ENCODE measurements at regions not wholly inside any gene's neighbourhood (a gene's known extent, or its start where the extent isn't known, plus 50 kb on each side); places are given as distances from the start of the nearest gene placed in this dataset.

DNA sequence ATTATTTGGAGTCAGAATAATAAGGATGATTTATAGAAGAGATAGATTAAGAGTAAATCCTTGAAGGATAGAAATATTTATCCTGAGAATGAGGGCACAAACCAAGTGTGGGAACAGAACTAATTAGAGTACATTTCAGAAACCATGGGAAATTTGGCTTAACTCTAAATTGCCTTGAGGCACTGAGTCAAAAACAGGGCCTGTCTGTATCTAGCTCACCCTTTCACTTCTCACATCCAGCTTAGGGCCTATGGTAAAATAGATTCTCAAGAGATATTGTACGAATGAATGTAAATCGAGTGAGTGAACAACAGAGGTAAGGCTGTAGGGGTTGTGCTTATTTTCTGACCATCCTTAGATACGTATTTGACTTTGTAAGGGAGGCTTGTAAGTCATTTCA lies 586.1 kb upstream of the DPPA4 start:
- no peak overlapping the region for H3K9ac ChIP-seq (ENCODE audit: low read depth, low read length)
- no peaks in the 10 kb centered on the region for H3K36me3 ChIP-seq (ENCODE audit: insufficient read depth, low read length)
- peaks cover 28% of the 10 kb centered on the region for H3K4me1 ChIP-seq (ENCODE audit: insufficient read depth, low read length)
- no peaks in the 10 kb centered on the region for H3K9me3 ChIP-seq (ENCODE audit: control insufficient read depth, insufficient read depth, low read length)

DNA sequence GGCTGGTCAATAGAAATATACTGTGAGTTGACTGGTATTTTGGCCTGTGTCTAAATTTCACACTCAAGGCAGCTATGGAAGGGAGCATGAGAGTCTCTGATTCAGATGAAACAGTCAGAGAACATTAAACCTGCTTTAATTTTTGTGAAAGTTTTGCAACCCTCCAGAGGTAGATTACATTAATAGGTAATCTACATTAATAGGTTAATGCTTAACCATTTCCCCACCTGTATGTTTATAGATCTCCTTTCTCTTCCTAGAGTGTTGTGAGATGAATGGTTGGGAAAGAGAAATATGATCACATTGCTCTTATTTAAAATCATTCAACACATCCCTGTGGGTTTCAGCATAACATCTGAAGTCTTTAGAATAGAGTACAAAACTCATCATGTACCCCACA lies 586.9 kb upstream of the DPPA4 start:
- Histone ChIP-seq H3K9me3 (ENCODE audit: control insufficient read depth, insufficient read depth, low read length) (no peaks in the 10 kb centered on the region), H3K9ac (ENCODE audit: low read depth, low read length) (no peak overlapping the region), H3K36me3 (ENCODE audit: insufficient read depth, low read length) (no peaks in the 10 kb centered on the region), H3K4me1 (ENCODE audit: insufficient read depth, low read length) (peaks cover 28% of the 10 kb centered on the region)

DNA sequence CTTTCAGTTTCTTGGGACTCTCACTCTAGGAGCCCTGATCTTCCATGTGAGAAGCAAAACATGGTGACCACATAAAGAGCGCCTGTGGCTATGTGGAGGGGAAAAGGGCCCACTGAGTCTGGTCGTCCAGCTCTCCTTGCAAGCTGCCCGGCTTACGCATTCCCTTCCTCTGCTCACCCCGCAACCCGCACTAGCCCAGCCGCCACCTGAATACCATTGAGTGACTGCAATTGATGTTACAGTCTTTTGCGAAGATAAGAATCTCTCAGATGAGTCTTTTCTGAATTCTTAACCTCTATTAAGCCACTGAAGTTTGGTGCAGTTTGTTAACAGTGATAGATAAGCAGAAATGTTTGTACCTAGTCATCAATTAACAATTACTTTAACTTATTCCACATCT lies 589.0 kb upstream of the DPPA4 start:
- Histone ChIP-seq H3K9ac (ENCODE audit: low read depth, low read length) (no peak overlapping the region), H3K4me1 (ENCODE audit: insufficient read depth, low read length) (peaks cover 28% of the 10 kb centered on the region), H3K36me3 (ENCODE audit: insufficient read depth, low read length) (no peaks in the 10 kb centered on the region), H3K9me3 (ENCODE audit: control insufficient read depth, insufficient read depth, low read length) (no peaks in the 10 kb centered on the region)

DNA sequence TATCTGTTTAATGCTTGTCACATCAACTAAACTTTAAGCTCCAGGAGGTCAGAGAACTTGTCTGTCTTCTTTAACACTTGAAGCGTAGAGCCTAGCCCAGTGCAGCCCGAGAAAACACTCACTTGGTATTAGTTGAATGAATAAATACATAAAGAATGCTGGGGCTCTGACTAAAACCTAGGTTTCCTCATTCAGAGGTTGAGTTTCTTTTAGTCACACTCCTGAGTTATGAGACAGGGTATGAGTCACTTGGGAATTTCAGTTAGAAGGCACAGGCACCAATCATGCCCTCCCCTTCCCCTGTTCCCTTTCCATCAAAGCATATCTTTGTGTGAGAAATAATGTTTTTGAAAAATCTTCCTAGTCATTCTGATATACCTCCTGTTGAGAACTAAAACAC lies 589.8 kb upstream of the DPPA4 start:
- H3K9me3 ChIP-seq (ENCODE audit: control insufficient read depth, insufficient read depth, low read length), result no peaks in the 10 kb centered on the region
- no peak overlapping the region for H3K9ac ChIP-seq (ENCODE audit: low read depth, low read length)
- no peaks in the 10 kb centered on the region for H3K36me3 ChIP-seq (ENCODE audit: insufficient read depth, low read length)
- H3K4me1 ChIP-seq (ENCODE audit: insufficient read depth, low read length), result peaks cover 28% of the 10 kb centered on the region

DNA sequence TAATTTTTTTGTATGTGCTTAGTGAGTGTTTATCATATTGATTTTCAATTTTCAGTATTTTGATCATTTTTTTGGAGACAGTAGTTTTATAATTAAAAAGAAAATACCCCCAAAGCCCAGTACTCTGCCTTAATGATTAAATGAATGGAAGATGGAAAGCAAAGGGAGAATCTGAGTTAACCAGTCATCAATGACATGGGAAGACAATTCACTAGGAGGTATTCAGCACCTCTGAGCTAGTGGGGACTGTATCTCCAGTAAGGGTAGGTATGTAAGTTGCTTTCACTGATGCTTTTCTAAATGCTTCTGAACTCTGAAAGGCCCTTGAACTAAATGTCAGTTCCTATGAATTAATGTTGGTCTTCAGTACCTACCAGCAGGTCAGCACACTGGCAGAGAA lies 590.4 kb upstream of the DPPA4 start:
- H3K36me3 ChIP-seq (ENCODE audit: insufficient read depth, low read length), result no peaks in the 10 kb centered on the region
- no peak overlapping the region for H3K9ac ChIP-seq (ENCODE audit: low read depth, low read length)
- H3K4me1 ChIP-seq (ENCODE audit: insufficient read depth, low read length), result peaks cover 28% of the 10 kb centered on the region
- no peaks in the 10 kb centered on the region for H3K9me3 ChIP-seq (ENCODE audit: control insufficient read depth, insufficient read depth, low read length)

DNA sequence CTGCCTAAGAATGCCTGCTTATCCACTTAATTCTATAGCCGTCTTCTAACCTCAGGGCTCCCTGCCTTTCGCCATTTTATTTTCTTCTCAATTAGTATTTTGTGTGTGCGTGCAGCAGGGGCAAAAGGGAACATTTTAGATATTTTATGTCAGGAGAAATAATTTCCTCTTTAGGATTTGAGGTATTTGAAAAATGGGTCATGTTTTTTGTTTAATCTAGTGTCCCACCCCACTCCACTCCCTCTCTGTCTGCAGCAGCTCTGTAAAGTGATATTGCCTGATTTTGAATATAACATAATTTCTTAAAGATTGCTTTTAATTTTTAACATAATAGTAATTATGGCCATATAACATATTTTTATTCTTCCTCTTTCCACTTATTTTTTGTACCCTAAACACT lies 593.2 kb upstream of the DPPA4 start:
- no peaks in the 10 kb centered on the region for H3K9me3 ChIP-seq (ENCODE audit: control insufficient read depth, insufficient read depth, low read length)
- no peaks in the 10 kb centered on the region for H3K36me3 ChIP-seq (ENCODE audit: insufficient read depth, low read length)
- no peak overlapping the region for H3K9ac ChIP-seq (ENCODE audit: low read depth, low read length)
- H3K4me1 ChIP-seq (ENCODE audit: insufficient read depth, low read length), result peaks cover 17% of the 10 kb centered on the region; the same call in 1 of the 2 replicates

DNA sequence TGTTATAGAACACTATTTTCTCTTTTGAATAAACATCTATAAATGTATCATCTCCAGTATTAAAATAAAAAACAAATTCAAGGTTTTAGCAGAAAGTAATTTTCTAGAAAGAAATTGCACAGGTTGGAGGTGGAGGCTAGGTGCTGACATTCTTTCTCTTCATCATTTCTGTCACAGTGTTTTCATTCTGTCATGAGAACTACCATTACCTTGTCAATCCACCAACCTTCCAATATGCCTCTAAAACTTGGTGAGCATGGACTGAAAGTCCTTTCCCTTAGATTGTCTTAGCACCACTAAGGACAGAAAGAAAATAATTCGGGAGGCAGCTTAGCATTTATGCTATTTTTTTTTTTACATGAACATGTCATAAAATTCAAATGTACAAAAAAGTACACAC lies 596.2 kb upstream of the DPPA4 start:
- Histone ChIP-seq H3K9ac (ENCODE audit: low read depth, low read length) (no peak overlapping the region), H3K9me3 (ENCODE audit: control insufficient read depth, insufficient read depth, low read length) (no peaks in the 10 kb centered on the region), H3K36me3 (ENCODE audit: insufficient read depth, low read length) (no peaks in the 10 kb centered on the region), H3K4me1 (ENCODE audit: insufficient read depth, low read length) (no peaks in the 10 kb centered on the region)

DNA sequence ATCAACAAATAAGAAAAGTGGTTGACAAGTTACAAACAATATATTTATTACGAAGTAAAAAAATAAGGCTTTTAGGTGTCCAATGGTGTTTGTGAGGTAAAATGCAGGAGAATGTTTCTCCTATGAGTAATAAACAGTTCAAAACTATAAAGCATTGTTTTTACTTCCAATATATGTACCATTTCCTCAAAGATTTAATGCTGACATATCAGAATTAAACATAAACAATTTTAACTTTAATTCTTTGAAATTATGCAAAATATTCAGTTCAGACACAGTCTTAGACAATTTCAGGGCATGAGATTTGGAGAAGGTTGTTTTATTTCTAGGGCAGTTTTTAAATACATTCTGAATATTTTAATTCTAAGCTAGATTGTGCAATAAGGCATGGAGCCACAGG lies 602.5 kb upstream of the DPPA4 start:
- Histone ChIP-seq H3K9me3 (ENCODE audit: control insufficient read depth, insufficient read depth, low read length) (no peaks in the 10 kb centered on the region), H3K9ac (ENCODE audit: low read depth, low read length) (no peak overlapping the region), H3K4me1 (ENCODE audit: insufficient read depth, low read length) (no peaks in the 10 kb centered on the region), H3K36me3 (ENCODE audit: insufficient read depth, low read length) (no peaks in the 10 kb centered on the region)

DNA sequence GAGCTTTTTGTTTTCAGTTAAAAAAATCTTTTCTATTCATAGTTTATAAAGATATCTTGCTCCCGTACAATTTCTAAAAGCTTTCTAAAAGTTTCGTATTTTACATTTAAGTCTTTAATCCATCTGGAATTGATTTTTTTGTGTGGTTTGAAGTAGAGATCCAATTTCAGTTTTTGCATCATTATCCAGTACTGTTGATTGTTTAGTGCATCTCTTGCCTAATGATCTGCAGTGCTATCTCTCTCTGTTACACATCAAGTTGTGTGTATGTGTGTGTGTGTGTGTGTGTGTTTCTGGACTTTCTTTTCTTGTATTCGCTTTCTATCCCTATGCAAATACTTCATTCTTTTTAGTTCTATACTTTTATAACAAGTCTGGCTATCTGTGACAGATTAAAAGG lies 605.8 kb upstream of the DPPA4 start:
- Histone ChIP-seq H3K4me1 (ENCODE audit: insufficient read depth, low read length) (no peaks in the 10 kb centered on the region), H3K9ac (ENCODE audit: low read depth, low read length) (no peak overlapping the region), H3K36me3 (ENCODE audit: insufficient read depth, low read length) (no peaks in the 10 kb centered on the region), H3K9me3 (ENCODE audit: control insufficient read depth, insufficient read depth, low read length) (no peaks in the 10 kb centered on the region)

DNA sequence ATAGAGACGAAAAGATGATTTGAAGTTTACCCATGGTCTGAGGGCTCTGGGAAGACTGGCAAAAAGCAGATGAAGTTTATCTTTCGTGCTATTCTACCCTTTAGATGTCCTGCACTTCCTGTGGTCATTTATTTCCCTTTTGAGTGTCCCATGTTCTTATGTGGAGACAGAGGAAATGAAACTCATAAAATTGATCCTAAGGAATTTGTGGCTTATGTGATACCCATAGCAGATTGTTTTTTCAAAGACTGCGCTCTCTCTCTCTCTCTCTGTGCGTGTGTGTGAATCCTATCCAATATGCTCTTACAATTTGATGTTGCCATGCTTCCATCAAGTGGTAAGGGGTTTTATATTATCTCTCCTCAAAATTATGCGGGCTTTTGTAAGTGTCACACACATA lies 607.5 kb upstream of the DPPA4 start:
- H3K9ac ChIP-seq (ENCODE audit: low read depth, low read length), result no peak overlapping the region
- no peaks in the 10 kb centered on the region for H3K36me3 ChIP-seq (ENCODE audit: insufficient read depth, low read length)
- no peaks in the 10 kb centered on the region for H3K9me3 ChIP-seq (ENCODE audit: control insufficient read depth, insufficient read depth, low read length)
- no peaks in the 10 kb centered on the region for H3K4me1 ChIP-seq (ENCODE audit: insufficient read depth, low read length)

DNA sequence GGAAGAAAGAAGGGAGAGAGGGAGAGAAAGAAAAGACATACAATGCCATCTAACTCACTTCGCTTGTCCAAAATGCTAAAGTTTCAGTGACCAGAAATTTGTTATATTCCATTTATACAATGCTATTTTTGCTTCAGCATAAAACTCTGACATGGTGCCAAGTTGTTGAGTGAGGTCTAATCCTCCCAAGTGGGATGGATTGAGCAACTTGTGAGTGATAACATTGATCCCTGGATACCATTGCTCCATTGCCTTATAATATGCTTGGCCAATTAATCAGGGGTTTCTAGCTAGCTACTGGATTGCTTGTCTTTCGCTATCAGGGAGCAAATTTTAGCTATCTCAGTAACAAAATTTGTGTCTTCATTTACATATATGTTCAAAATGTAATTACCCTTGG lies 615.6 kb upstream of the DPPA4 start:
- no peak overlapping the region for H3K9ac ChIP-seq (ENCODE audit: low read depth, low read length)
- no peaks in the 10 kb centered on the region for H3K9me3 ChIP-seq (ENCODE audit: control insufficient read depth, insufficient read depth, low read length)
- H3K4me1 ChIP-seq (ENCODE audit: insufficient read depth, low read length), result no peaks in the 10 kb centered on the region
- no peaks in the 10 kb centered on the region for H3K36me3 ChIP-seq (ENCODE audit: insufficient read depth, low read length)

DNA sequence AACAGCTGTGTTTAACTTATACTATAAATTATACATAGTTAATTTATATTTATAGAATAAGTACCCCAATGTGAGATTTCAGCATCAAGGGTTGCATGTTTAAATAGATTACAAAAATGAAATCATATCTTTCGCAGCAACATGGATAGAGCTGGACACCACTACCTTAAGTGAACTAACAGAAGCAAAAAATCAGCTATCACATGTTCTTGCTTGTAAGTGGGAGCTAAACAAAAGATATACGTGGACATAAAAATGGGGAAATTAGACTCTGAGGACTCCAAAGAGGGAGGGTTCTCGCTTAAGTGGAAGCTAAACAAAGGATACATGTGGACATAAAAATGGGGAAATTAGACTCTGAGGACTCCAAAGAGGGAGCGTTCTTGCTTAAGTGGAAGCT lies 626.5 kb upstream of the DPPA4 start:
- Histone ChIP-seq H3K9me3 (ENCODE audit: control insufficient read depth, insufficient read depth, low read length) (no peaks in the 10 kb centered on the region), H3K4me1 (ENCODE audit: insufficient read depth, low read length) (no peaks in the 10 kb centered on the region), H3K9ac (ENCODE audit: low read depth, low read length) (no peak overlapping the region), H3K36me3 (ENCODE audit: insufficient read depth, low read length) (no peaks in the 10 kb centered on the region)

DNA sequence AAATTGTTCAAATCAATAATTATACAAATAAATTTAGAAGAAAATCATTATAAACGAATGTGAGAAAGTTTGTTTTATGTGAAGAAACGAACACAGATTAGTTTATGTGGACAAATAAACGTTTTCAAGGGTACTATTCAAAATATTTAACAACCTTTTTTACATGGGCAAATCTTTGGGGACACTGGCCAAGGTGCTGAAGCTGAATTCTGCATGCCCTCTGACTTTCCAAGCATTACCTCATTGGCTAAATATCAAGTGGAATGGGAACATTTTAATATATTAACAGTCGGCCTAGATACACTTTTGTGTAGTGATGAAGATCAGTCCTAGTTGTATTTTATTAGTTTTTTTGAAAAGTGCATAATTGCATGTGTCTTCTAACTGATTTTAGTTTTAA lies 636.4 kb upstream of the DPPA4 start:
- H3K9me3 ChIP-seq (ENCODE audit: control insufficient read depth, insufficient read depth, low read length), result peaks cover 8% of the 10 kb centered on the region; the same call in 1 of the 2 replicates
- no peaks in the 10 kb centered on the region for H3K36me3 ChIP-seq (ENCODE audit: insufficient read depth, low read length)
- H3K4me1 ChIP-seq (ENCODE audit: insufficient read depth, low read length), result no peaks in the 10 kb centered on the region
- H3K9ac ChIP-seq (ENCODE audit: low read depth, low read length), result no peak overlapping the region

DNA sequence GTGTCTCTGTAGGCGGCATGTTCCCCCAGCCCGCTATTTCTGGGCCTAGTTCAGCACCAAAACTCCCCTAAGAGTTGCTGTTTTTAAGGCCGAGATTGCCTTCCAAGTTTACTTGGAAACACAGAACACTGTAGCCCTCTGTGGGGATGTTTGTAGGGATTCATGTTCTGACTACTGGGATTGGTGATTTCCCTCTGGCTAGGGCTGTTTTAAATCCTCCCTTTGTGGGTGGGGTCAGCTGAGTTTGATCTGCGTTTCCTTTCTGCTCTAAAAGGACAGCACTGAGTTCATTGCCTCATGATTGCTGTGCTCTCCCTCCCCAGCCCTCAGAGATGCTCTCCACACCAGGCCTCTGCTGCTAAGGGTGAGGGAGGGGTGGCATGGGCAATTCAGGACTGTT lies 640.6 kb upstream of the DPPA4 start:
- Histone ChIP-seq H3K4me1 (ENCODE audit: insufficient read depth, low read length) (no peaks in the 10 kb centered on the region), H3K9me3 (ENCODE audit: control insufficient read depth, insufficient read depth, low read length) (peaks cover 8% of the 10 kb centered on the region; the same call in 1 of the 2 replicates), H3K36me3 (ENCODE audit: insufficient read depth, low read length) (no peaks in the 10 kb centered on the region), H3K9ac (ENCODE audit: low read depth, low read length) (no peak overlapping the region)

DNA sequence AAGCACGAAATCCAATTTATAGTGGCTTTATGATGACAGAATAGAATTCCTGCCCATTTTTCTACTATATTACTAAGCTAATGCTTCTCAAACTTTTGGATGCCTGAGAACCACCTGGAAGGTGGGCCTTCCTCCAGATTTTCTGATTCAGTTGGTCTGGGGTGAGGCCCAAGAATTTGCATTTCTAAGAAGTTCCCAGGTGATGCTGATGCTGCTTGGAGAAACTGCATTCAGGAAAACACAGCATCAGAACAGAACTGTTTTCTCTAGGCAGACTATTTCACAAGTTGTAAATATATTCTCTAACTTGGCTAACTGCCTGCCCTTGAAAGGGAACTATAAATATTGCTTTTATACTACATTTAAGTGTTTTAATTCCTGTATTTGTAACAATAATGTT lies 644.9 kb upstream of the DPPA4 start:
- Histone ChIP-seq H3K9ac (ENCODE audit: low read depth, low read length) (no peak overlapping the region), H3K4me1 (ENCODE audit: insufficient read depth, low read length) (no peaks in the 10 kb centered on the region), H3K9me3 (ENCODE audit: control insufficient read depth, insufficient read depth, low read length) (no peaks in the 10 kb centered on the region), H3K36me3 (ENCODE audit: insufficient read depth, low read length) (no peaks in the 10 kb centered on the region)

DNA sequence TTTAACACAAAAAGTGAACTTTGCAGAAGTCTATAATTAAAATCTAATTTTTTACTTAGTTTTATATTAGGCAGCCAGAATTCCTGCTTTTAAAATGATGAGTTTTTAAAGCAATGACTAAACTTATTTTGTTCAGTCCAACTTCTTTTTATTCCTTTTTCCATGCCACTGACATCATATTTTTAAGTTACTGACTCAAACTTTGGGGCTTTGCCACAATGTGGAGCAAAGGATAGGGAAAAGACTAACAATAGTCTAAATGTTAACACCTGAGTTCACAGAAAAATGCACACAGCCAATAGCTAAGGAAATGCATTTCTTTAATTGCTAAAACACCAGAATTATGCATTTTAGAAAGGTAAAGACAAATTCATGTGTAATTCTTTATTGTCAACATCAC lies 647.6 kb upstream of the DPPA4 start:
- H3K9ac ChIP-seq (ENCODE audit: low read depth, low read length), result no peak overlapping the region
- no peaks in the 10 kb centered on the region for H3K4me1 ChIP-seq (ENCODE audit: insufficient read depth, low read length)
- H3K36me3 ChIP-seq (ENCODE audit: insufficient read depth, low read length), result no peaks in the 10 kb centered on the region
- H3K9me3 ChIP-seq (ENCODE audit: control insufficient read depth, insufficient read depth, low read length), result no peaks in the 10 kb centered on the region
